ENCODE measurements at regions not wholly inside any gene's neighbourhood (a gene's known extent, or its start where the extent isn't known, plus 50 kb on each side); places are given as distances from the start of the nearest gene placed in this dataset.

DNA sequence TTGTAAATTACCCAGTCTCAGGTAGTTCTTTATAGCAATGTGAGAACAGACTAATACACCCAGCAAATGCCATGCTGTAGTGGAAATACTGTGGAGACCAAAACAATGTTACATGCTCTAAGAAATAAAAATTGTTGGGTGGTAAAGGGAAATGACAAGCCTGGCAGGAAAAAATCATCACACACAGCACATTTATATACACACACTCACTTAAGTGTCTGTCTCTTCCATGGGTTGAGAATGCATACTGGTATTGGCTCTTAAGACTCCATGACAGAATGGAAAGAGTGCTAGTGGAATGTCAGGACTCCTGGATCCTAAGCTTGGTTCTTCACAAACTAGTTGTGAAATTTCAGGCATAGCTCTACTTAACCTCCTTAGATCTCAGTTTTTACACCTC, 343.0 kb downstream of the CD83 start:
- H4K5ac ChIP-seq (ENCODE audit: insufficient read length, low read depth, low read length): no peak overlapping the region
- H2BK12ac ChIP-seq (ENCODE audit: insufficient read length, low read depth, low read length): no peak overlapping the region
- no peaks in the 10 kb centered on the region for H3K27me3 ChIP-seq (ENCODE audit: insufficient read depth, low read length)
- H3K9ac ChIP-seq (ENCODE audit: extremely low read depth, insufficient read length, low read length): no peak overlapping the region
- H3K27me3 Mint-ChIP-seq (ENCODE audit: low read depth): no peaks in the 10 kb centered on the region; the same call in none of the 2 replicates
- no peak overlapping the region for H3K56ac ChIP-seq (ENCODE audit: insufficient read length, low read depth, low read length)
- no peak overlapping the region for H2BK120ac ChIP-seq (ENCODE audit: low read depth, low read length, poor library complexity, severe bottlenecking)
- no peak overlapping the region for H2AFZ ChIP-seq (ENCODE audit: low read length)
- no peak overlapping the region for H3K4me2 ChIP-seq (ENCODE audit: insufficient read depth, insufficient read length, low read length)
- no peak overlapping the region for H4K8ac ChIP-seq (replicated peaks; ENCODE audit: insufficient read length, low read depth, low read length)
- H4K91ac ChIP-seq (ENCODE audit: insufficient read length, low read depth, low read length): no peak overlapping the region
- no peak overlapping the region for H3K4ac ChIP-seq (ENCODE audit: low read depth, low read length)
- no peaks in the 10 kb centered on the region for H4K20me1 ChIP-seq (ENCODE audit: control insufficient read depth, insufficient read depth, insufficient read length)
- no peak overlapping the region for H3K27ac Mint-ChIP-seq
- no peak overlapping the region for H3K27ac ChIP-seq (ENCODE audit: insufficient read length, low read depth, low read length)
- no peak overlapping the region for H3K14ac ChIP-seq (ENCODE audit: insufficient read depth, low read length)
- no peak overlapping the region for H3K18ac ChIP-seq (ENCODE audit: insufficient read length, low read depth, low read length)
- TF ChIP-seq, protein P1, sequence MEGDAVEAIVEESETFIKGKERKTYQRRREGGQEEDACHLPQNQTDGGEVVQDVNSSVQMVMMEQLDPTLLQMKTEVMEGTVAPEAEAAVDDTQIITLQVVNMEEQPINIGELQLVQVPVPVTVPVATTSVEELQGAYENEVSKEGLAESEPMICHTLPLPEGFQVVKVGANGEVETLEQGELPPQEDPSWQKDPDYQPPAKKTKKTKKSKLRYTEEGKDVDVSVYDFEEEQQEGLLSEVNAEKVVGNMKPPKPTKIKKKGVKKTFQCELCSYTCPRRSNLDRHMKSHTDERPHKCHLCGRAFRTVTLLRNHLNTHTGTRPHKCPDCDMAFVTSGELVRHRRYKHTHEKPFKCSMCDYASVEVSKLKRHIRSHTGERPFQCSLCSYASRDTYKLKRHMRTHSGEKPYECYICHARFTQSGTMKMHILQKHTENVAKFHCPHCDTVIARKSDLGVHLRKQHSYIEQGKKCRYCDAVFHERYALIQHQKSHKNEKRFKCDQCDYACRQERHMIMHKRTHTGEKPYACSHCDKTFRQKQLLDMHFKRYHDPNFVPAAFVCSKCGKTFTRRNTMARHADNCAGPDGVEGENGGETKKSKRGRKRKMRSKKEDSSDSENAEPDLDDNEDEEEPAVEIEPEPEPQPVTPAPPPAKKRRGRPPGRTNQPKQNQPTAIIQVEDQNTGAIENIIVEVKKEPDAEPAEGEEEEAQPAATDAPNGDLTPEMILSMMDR (conservative IDR thresholded peaks at IDR 0.05): no peak
- no peak overlapping the region for H2BK20ac ChIP-seq (ENCODE audit: low read depth, low read length, poor library complexity, severe bottlenecking)
- H3K23me2 ChIP-seq (ENCODE audit: insufficient read length, low read depth, low read length, poor library complexity, severe bottlenecking): no peaks in the 10 kb centered on the region
- H2AK5ac ChIP-seq (ENCODE audit: insufficient read length, low read length): no peak overlapping the region
- H3K4me1 ChIP-seq (ENCODE audit: insufficient read depth, low read length): no peaks in the 10 kb centered on the region
- H3K36me3 Mint-ChIP-seq (ENCODE audit: insufficient read depth in 1 of 3, low read depth in 3 of 3): peaks cover 7 to 18% (median 8%) of the 10 kb centered on the region in 3 experiments
- H3K79me2 ChIP-seq (ENCODE audit: insufficient read depth, low read length): no peaks in the 10 kb centered on the region
- no peaks in the 10 kb centered on the region for H3K9me3 ChIP-seq (ENCODE audit: control insufficient read depth, low read depth, low read length)
- H3K9me3 Mint-ChIP-seq: peaks cover 9 to 16% of the 10 kb centered on the region in 2 experiments; a peak in 4 of 5 replicates
- no peak overlapping the region for H3K4me3 Mint-ChIP-seq
- H2BK15ac ChIP-seq (ENCODE audit: low read depth, low read length): no peak overlapping the region
- H3K4me1 Mint-ChIP-seq: peaks cover 11 to 15% of the 10 kb centered on the region in 2 experiments
- no peak overlapping the region for H2BK5ac ChIP-seq (ENCODE audit: insufficient read length, low read length)
- no peaks in the 10 kb centered on the region for H3K79me1 ChIP-seq (ENCODE audit: insufficient read depth, low read depth, low read length, poor library complexity, severe bottlenecking)
- no peak overlapping the region for H3K23ac ChIP-seq (ENCODE audit: insufficient read length, low read depth, low read length)
- no peak for DNase-seq
- H3T11ph ChIP-seq (ENCODE audit: low read length): no peak overlapping the region
